Uterus (tissue), 2 donors: ENCODE measurements at regions not wholly inside any gene's neighbourhood (a gene's known extent, or its start where the extent isn't known, plus 50 kb on each side); places are given as distances from the start of the nearest gene placed in this dataset.

Source experiments
- POLR2A ChIP-seq, 2 donors: fragments of 450-650 bp; IDR thresholded peaks; one replicate each; pipeline ENCODE4 v1.6.1; 2016; ENCODE audit warnings: antibody characterized with exemption in 2 of 2, mild to moderate bottlenecking in 1 of 2, moderate library complexity in 1 of 2
- TF ChIP-seq, protein P1 (sequence below), 4 experiments: fragments of 200-600 bp in 2 of 4; fragments of 450-650 bp in 2 of 4; sonication (generic) in 2 of 4; IDR thresholded peaks; one replicate each; pipeline ENCODE4 v1.5.1; 2016 to 2019; ENCODE audit warnings: antibody characterized with exemption in 4 of 4, mild to moderate bottlenecking in 2 of 4, moderate library complexity in 1 of 4

DNA sequence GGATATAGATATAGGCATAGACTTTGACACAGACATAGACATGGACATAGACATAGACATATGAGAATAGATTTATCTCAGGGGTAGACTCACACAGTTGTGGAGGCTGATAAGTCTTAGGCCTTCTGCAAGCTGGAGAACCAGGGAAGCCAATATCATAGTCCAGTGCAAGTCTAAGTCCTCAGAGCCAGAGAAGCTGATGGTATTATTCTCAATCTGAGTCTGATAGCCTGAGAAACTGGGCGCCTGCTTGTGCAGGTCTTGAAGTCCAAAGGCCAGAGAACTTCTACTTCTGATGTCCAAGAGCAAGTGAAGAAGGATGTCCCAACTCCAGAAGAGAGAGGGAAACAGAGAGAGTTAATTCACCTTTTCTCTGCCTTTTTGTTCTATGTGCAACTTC lies 476.5 kb downstream of the SLC6A15 start:
- TF ChIP-seq, protein P1, sequence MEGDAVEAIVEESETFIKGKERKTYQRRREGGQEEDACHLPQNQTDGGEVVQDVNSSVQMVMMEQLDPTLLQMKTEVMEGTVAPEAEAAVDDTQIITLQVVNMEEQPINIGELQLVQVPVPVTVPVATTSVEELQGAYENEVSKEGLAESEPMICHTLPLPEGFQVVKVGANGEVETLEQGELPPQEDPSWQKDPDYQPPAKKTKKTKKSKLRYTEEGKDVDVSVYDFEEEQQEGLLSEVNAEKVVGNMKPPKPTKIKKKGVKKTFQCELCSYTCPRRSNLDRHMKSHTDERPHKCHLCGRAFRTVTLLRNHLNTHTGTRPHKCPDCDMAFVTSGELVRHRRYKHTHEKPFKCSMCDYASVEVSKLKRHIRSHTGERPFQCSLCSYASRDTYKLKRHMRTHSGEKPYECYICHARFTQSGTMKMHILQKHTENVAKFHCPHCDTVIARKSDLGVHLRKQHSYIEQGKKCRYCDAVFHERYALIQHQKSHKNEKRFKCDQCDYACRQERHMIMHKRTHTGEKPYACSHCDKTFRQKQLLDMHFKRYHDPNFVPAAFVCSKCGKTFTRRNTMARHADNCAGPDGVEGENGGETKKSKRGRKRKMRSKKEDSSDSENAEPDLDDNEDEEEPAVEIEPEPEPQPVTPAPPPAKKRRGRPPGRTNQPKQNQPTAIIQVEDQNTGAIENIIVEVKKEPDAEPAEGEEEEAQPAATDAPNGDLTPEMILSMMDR (IDR thresholded peaks at IDR 0.05): no peak
- no peak for TF ChIP-seq POLR2A (IDR thresholded peaks at IDR 0.05)
